Calu3 (cell line): ENCODE measurements at regions not wholly inside any gene's neighbourhood (a gene's known extent, or its start where the extent isn't known, plus 50 kb on each side); places are given as distances from the start of the nearest gene placed in this dataset.

ENCODE experiments used
- BruUV-seq: library from RNA; stranded (reverse); fragments of 400-500 nt; replicated peaks from 2 replicates; lab custom pipeline; 2021; lab: Mats Ljungman, UMichigan
- CTCF ChIA-PET: fragments of 300-600 bp; sonication (Branson Sonifier 250); formaldehyde crosslinking; loops from one replicate; lab custom pipeline; 2022; ENCODE audit warnings: antibody characterized with exemption; lab: Charles Lee
- DNase-seq: peaks from one replicate; pipeline ENCODE4 v3.0.0; 2022
- H3K27ac Mint-ChIP-seq: one replicate; pipeline ENCODE4 v1.8.0; 2022; ENCODE audit warnings: mixed read lengths; ENCODE audit not compliant: unreplicated experiment
- H3K27me3 Mint-ChIP-seq: one replicate; pipeline ENCODE4 v1.8.0; 2022; ENCODE audit warnings: mixed read lengths; ENCODE audit not compliant: unreplicated experiment
- H3K36me3 Mint-ChIP-seq: one replicate; pipeline ENCODE4 v1.8.0; 2022; ENCODE audit warnings: mild to moderate bottlenecking, moderate library complexity, mixed read lengths; ENCODE audit not compliant: insufficient read depth, unreplicated experiment
- H3K4me1 Mint-ChIP-seq: one replicate; pipeline ENCODE4 v1.8.0; 2022; ENCODE audit warnings: mild to moderate bottlenecking, low read depth, mixed read lengths; ENCODE audit not compliant: unreplicated experiment
- H3K4me3 Mint-ChIP-seq: one replicate; pipeline ENCODE4 v1.8.0; 2022; ENCODE audit warnings: mild to moderate bottlenecking, low read depth, moderate library complexity, mixed read lengths; ENCODE audit not compliant: unreplicated experiment
- H3K9me3 Mint-ChIP-seq: one replicate; pipeline ENCODE4 v1.8.0; 2022; ENCODE audit warnings: low read depth, mixed read lengths; ENCODE audit not compliant: unreplicated experiment
- CTCF ChIP-seq: fragments of 200-600 bp; IDR thresholded peaks from one replicate; pipeline ENCODE4 v1.8.0; 2022; ENCODE audit warnings: antibody characterized with exemption; ENCODE audit not compliant: unreplicated experiment
- intact Hi-C: fragments of 100-400 bp; cut with micrococcal nuclease; formaldehyde crosslinking; loops from one replicate; pipeline ENCODE4 v1.10.0; 2022; ENCODE audit not compliant: unreplicated experiment

DNA sequence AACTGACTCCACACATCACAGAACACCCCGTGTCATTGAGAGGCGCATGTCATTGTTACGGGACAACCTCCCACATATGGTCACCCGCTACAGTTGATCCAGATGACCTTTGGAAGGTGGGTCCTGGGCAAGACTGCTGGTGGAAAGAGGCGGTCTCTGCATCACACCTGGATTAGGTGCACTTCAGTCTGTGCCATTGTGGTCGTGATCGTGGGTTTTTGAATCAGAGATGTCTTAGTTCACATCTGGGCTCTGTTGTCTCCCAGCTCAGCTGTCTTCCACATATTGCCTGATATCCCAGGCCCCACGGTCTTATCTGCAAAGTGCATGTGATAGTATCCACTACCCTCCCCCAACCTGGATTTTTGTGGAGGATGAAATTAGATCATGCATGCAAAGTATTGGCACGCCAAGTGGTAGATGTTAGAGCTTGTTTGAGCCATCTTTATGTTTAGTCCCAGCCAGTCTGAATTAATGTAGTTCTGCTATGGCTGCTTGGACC, 208.7 kb upstream of the FOXN3 start:
- H3K36me3 Mint-ChIP-seq: no peaks in the 10 kb centered on the region
- no peak overlapping the region for H3K27ac Mint-ChIP-seq
- CTCF ChIA-PET: no interaction called here
- H3K4me1 Mint-ChIP-seq: no peaks in the 10 kb centered on the region
- DNase-seq: no peak
- intact Hi-C loops: no loop called here
- H3K9me3 Mint-ChIP-seq: no peaks in the 10 kb centered on the region
- peaks cover 27% of the 10 kb centered on the region for H3K27me3 Mint-ChIP-seq
- no peak for TF ChIP-seq CTCF
- BruUV-seq: no TSS peak
- no peak overlapping the region for H3K4me3 Mint-ChIP-seq

- Mint-ChIP-seq H3K9me3 (no peaks in the 10 kb centered on the region), H3K4me3 (no peak overlapping the region), H3K4me1 (no peaks in the 10 kb centered on the region), H3K36me3 (no peaks in the 10 kb centered on the region), H3K27me3 (peaks cover 32% of the 10 kb centered on the region), H3K27ac (no peak overlapping the region)
- no peak for DNase-seq
- no TSS peak for BruUV-seq
- intact Hi-C loops: no loop called here
- no peak for TF ChIP-seq CTCF
- CTCF ChIA-PET: no interaction called here
These were observed 208.2 kb upstream of the FOXN3 start for GRCh38 chr14:89625244-89625713.

GRCh38 chr14:89624500-89625156, 207.6 kb upstream of the FOXN3 start:
- TF ChIP-seq CTCF: no peak
- no peaks in the 10 kb centered on the region for H3K9me3 Mint-ChIP-seq
- H3K36me3 Mint-ChIP-seq: no peaks in the 10 kb centered on the region

DNA sequence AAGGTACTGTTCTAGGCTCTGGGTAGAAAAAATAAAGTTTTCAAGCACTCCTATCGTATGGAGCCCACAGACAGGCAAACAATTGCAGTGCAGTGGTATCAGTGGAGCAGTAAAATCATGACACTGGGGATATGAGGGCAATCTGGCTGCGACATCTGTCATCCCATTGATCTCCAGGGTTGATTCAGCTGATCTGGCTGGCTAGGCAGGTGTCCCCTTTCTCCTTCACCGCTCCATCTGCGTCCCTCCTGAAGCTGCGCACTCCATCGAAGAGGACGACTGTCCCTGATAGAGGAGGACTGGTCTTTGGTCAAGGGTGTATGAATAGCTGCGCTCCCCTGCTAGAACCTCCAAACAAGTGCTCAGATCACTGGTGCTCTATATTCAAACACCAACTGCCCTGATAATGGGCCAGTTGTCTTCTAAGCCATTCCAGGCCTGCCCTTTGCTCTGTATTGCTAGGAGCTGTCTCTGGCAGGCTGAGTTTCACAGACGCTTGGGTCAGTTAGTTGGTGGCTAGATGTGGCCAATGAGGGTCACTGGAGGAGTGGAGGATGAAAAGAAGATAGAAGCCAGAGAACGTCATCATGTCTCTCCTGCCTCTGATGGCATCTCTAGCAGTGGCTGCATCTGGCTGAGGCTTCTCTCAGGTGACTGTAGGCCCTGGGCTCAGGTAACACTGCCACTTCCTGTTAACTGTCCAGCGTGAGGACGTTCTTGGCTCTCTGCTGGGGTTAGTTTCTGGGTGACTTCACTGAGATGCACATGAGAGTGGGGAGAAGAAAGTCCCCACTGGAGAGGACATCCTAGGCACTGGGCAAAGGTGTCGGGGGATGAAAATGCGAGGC, 205.0 kb upstream of the FOXN3 start:
- Mint-ChIP-seq H3K27ac (no peak overlapping the region), H3K36me3 (no peaks in the 10 kb centered on the region)

More at GRCh38 chr14:89624500-89625156, 207.6 kb upstream of the FOXN3 start:
- peaks cover 38% of the 10 kb centered on the region for H3K27me3 Mint-ChIP-seq
- intact Hi-C loops: no loop called here
- no TSS peak for BruUV-seq
- CTCF ChIA-PET: no interaction called here
- H3K4me3 Mint-ChIP-seq: no peak overlapping the region
- DNase-seq: no peak
- H3K27ac Mint-ChIP-seq: no peak overlapping the region
- H3K4me1 Mint-ChIP-seq: no peaks in the 10 kb centered on the region

More for the DNA sequence above, 205.0 kb upstream of the FOXN3 start:
- Mint-ChIP-seq H3K9me3 (no peaks in the 10 kb centered on the region), H3K4me3 (no peak overlapping the region), H3K27me3 (peaks cover 56% of the 10 kb centered on the region), H3K4me1 (no peaks in the 10 kb centered on the region)
- intact Hi-C loops: no loop called here
- no TSS peak for BruUV-seq
- TF ChIP-seq CTCF: no peak
- CTCF ChIA-PET: no interaction called here
- no peak for DNase-seq
